ENCODE measurements at regions not wholly inside any gene's neighbourhood (a gene's known extent, or its start where the extent isn't known, plus 50 kb on each side); places are given as distances from the start of the nearest gene placed in this dataset.

GRCh38 chr9:99312736-99313135 is 90.7 kb downstream of the SEC61B start:
- TF ChIP-seq EZH2 (IDR thresholded peaks at IDR 0.05; ENCODE audit: borderline replicate concordance, low read length), result no peak
- no peak for TF ChIP-seq CTCF (conservative IDR thresholded peaks at IDR 0.05 in 1 of 2, IDR thresholded peaks at IDR 0.05 in 1 of 2; ENCODE audit: extremely low read depth in 1 of 2, insufficient read depth in 1 of 2, low read depth in 1 of 2, low read length in 2 of 2)
